GM19438 (cell line): ENCODE measurements at regions not wholly inside any gene's neighbourhood (a gene's known extent, or its start where the extent isn't known, plus 50 kb on each side); places are given as distances from the start of the nearest gene placed in this dataset.

ENCODE experiments used
- ATAC-seq: cut with Tn5 transposase; IDR thresholded peaks from one replicate; pipeline ENCODE4 v1.9.1; 2021; ENCODE audit warnings: low read depth; ENCODE audit not compliant: unreplicated experiment

DNA sequence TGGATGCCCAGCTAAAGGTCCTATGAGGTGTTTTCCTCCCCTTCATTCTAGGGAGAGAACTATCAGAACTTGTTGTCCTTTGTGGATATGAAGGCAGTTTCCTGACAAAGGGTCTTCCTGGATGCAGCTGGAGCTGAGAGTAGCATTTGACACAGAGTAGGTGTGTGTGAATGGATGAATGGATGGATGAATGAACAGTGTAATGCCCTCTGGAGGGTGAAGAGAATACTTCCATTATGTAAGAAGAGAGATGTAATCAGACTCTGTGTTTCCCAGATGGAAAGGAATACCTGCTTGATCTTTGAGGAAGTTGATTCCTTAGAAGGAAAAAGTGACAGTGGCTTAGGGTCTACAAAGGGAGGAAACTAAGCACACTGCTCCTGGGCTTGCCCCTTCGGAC is 55.4 kb upstream of the AADAT start:
- no peak for ATAC-seq

- no peak for ATAC-seq
Measured at GRCh38 chr4:170139764-170140163, 50.0 kb upstream of the AADAT start.
